ENCODE measurements at regions not wholly inside any gene's neighbourhood (a gene's known extent, or its start where the extent isn't known, plus 50 kb on each side); places are given as distances from the start of the nearest gene placed in this dataset.

- no peak overlapping the region for H2AK5ac ChIP-seq (ENCODE audit: low read depth, low read length)
- no peak overlapping the region for H3K4me3 ChIP-seq (ENCODE audit: insufficient read depth, low read depth, low read length)
- H3K27me3 ChIP-seq (ENCODE audit: control insufficient read depth, insufficient read depth, low read length) = no peaks in the 10 kb centered on the region
- ATAC-seq (ENCODE audit: low read depth) (no peak), DNase-seq (no peak)
- H4K5ac ChIP-seq (ENCODE audit: low read depth, low read length) = no peak overlapping the region
- no peak overlapping the region for H2BK5ac ChIP-seq (ENCODE audit: low read depth, low read length, poor library complexity, severe bottlenecking)
- H3K4me1 ChIP-seq (ENCODE audit: control insufficient read depth, insufficient read depth, low read length) = no peaks in the 10 kb centered on the region
- no peak overlapping the region for H2BK20ac ChIP-seq (ENCODE audit: low read depth, low read length)
- no peak overlapping the region for H3K4ac ChIP-seq (ENCODE audit: low read depth, low read length)
- H4K8ac ChIP-seq (ENCODE audit: low read depth in 2 of 2, low read length in 2 of 2) = no peak overlapping the region
- H3K23ac ChIP-seq (ENCODE audit: low read depth, low read length) = no peak overlapping the region
- ChIA-PET CTCF (no interaction called here), POLR2A (ENCODE audit: unreplicated experiment) (no interaction called here)
- no peak overlapping the region for H3K56ac ChIP-seq (ENCODE audit: extremely low read depth, insufficient read depth, low read length)
- no peak overlapping the region for H3K9ac ChIP-seq (ENCODE audit: low read depth, low read length)
- no peak overlapping the region for H2BK120ac ChIP-seq (ENCODE audit: low read depth, low read length)
- intact Hi-C loops (cut with micrococcal nuclease) (no loop called here), in situ Hi-C loops (cut with MboI; ENCODE audit: low sequenced_read_pairs) (no loop called here), dilution Hi-C loops (cut with HindIII; ENCODE audit: low sequenced_read_pairs, unreplicated experiment) (no loop called here)
- H3K79me1 ChIP-seq (ENCODE audit: low read depth in 1 of 2, low read length in 2 of 2) = no peaks in the 10 kb centered on the region
- WGBS, 2 experiments (ENCODE audit: extremely low coverage in 2 of 2, insufficient read length in 1 of 2) = no CpG with 5 or more reads among the region's 1 CpG
- no peak overlapping the region for H3K14ac ChIP-seq (replicated peaks; ENCODE audit: low read depth, low read length)
- H2AK9ac ChIP-seq (replicated peaks; ENCODE audit: low read depth, low read length, poor library complexity) = no peak overlapping the region
- no peak for TF ChIP-seq FOS (IDR thresholded peaks at IDR 0.05; ENCODE audit: low read depth, low read length)
- no peak for TF ChIP-seq NFE2L2 (IDR thresholded peaks at IDR 0.05; ENCODE audit: low read depth, low read length)
- TF ChIP-seq RCOR1 (IDR thresholded peaks at IDR 0.05; ENCODE audit: insufficient replicate concordance, low read length) = no peak
- no peak for TF ChIP-seq USF2 (IDR thresholded peaks at IDR 0.05; ENCODE audit: low read depth, low read length)
- TF ChIP-seq CEBPB (IDR thresholded peaks at IDR 0.05; ENCODE audit: low read depth, low read length) = no peak
- TF ChIP-seq CHD1 (IDR thresholded peaks at IDR 0.05; ENCODE audit: low read depth, low read length) = no peak
- no peaks in the 10 kb centered on the region for H3K9me1 ChIP-seq (ENCODE audit: insufficient read depth, low read length)
- H3K4me2 ChIP-seq (ENCODE audit: low read depth, low read length) = no peak overlapping the region
- H3K36me3 ChIP-seq (ENCODE audit: control insufficient read depth, insufficient read depth, low read length) = no peaks in the 10 kb centered on the region
- no peak overlapping the region for H2AFZ ChIP-seq (replicated peaks; ENCODE audit: low read length, poor library complexity)
- H2BK15ac ChIP-seq (ENCODE audit: low read depth, low read length) = no peak overlapping the region
- H4K20me1 ChIP-seq (ENCODE audit: insufficient read depth, low read length) = no peaks in the 10 kb centered on the region
- no peaks in the 10 kb centered on the region; the same call in 1 of the 2 replicates for H3K9me3 ChIP-seq (ENCODE audit: control insufficient read depth, insufficient read depth, low read length)
- no peak overlapping the region for H3K27ac ChIP-seq (ENCODE audit: insufficient read depth, low read length)
- BruUV-seq (replicated peaks) = no TSS peak
- H4K91ac ChIP-seq (ENCODE audit: insufficient read depth, low read depth, low read length) = no peak overlapping the region
- no peak overlapping the region for H3K18ac ChIP-seq (ENCODE audit: low read depth, low read length)
These were observed 703.1 kb downstream of the ADGRL2 start for GRCh38 chr1:82503822-82504221.
